IPS-NIHi11 (cell line): ENCODE measurements at regions not wholly inside any gene's neighbourhood (a gene's known extent, or its start where the extent isn't known, plus 50 kb on each side); places are given as distances from the start of the nearest gene placed in this dataset.
A peak's percentile ranks its signal among the peaks of the same experiment; 100 is the strongest.
"Not testable (repeated sequence)": the region's sequence is repeated elsewhere in the genome, so short reads cannot be mapped to it uniquely, and the experiment has no call there.

Source experiments
- DNase-seq: peaks from one replicate; pipeline ENCODE4 v3.0.0; 2012; ENCODE audit warnings: mixed read lengths, low spot score

DNA sequence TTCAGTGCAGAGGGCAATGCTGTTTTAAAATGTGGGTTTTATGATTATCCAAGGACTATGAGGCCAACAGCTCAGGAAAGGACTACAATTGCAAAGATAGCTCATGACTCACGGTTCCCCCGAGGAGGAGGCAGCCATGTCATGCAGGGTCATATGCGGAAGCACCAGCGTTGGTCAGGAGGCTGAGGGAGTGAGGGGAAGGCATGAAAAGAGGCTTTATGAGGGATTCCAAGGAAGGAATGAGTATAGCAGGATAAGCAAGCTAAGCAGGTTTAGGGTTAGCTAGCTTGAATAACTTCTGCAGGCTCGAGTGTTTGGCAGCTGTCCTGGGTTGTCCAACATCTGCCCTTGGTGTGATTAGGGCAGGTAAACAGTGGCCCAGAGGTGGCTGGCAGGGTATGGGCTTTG lies 495.1 kb downstream of the SETD4 start:
- peak; percentile 7 for DNase-seq

- no peak for DNase-seq
Observed at GRCh38 chr21:35563885-35564451, 496.4 kb downstream of the SETD4 start.

DNA sequence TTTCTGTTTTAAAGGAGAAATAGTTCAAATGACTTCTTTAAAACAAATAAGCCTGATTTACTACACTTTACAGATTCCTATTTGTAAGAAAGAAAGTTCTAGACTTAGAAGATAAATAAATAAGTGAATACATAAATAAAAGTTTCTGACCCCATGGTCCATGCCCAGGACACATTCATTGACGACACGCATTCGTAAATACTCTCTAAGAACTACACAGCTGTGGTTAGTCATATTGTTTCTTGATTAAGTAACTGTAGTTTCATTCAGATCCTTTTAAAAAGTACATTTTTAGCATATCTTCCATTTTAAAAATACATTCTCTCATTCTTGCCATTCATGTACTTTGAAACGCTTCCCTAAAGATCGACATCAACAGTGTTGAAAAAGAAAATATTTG lies 497.4 kb downstream of the SETD4 start:
- DNase-seq = no peak

DNA sequence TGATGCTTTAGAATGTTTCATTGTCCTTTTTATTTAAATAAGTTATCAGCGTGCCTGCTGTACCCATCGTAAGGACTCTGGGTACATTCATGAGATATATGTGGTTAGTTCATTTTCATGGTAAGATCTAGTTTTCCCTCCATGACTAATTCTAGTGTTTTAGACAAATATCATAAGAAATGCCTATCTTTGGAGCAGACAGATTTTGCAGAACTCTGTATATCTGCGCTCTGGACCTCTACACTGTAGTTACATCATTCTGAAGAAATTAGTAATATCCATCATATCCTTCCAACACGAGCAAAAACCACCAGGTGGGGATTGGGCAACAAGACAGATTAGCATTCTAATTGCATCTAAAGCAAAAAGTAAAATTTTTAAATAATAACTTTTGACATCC lies 499.2 kb downstream of the SETD4 start:
- no peak for DNase-seq

DNA sequence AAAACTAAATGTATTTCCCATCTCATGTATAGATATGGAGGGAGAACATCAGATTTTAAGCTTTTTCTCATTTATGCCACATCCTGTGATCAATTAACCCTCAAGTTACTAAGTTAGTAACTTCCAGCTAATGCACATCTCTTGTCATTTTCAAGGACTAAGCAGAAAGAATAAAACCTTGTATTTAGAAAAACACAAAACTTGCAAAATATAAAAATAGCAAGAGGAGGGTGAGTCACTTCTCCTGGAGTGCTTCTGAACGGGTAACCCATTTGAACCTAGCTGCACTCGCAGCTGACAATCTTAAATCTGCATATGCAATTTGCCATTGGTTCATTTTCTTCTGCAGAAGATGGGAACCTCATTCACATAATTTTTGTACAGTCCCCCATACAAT lies 500.5 kb downstream of the SETD4 start:
- DNase-seq = no peak

DNA sequence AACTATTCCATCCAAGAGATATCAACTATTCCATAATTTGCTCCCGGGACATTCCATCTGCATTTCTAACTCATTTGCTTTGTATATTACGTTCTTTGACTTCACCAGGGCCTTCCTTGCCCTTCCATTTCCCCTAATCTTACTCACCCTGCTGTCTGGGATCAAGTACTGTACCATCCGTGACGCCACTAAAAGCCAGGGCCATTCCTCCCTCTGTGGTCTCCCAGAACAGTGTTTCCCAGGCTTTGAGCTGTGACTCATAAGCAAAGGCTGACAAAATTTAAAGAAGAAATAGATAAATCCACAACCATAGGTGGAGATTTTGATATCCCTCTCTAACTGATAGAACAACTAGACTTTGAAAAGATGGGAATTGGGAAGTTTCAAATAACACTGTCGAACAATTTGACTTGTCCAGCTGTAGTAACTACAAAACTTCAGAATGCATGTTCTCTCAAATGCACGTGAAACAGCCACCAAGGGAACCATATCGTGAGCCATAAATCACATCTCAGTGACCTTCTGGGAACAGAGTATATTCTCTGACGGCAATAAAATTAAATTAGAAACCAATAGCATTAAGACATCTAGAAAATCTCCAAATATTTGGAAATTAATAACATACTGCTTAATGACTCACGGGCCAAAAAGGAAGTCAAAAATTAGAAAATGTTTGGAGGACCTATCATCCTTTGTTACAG lies 501.0 kb downstream of the SETD4 start:
- DNase-seq = peak; percentile 8

DNA sequence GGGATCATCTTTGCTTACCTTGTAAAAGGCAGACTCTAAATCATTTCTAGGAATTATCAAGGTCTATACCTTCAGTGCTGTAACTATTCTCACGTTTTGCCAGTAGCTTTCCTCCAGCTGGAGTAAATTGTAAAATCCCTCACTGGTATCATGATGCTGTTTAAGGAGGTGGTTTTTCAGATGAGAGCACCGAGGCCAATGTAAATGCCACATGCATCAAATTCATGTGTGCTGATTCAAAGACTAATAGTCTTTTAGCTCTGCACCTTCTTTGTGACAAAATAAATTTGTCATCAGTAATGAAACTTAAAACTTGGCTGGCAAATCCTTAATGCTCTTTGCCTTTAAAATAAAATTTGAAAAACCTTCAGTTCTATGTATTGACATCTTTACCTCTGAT lies 503.8 kb downstream of the SETD4 start:
- DNase-seq = no peak

GRCh38 chr21:35552483-35552882 lies 503.4 kb upstream of the RUNX1 start:
- not testable (repeated sequence) for DNase-seq

GRCh38 chr21:35548904-35549615 lies 500.0 kb upstream of the RUNX1 start:
- no peak for DNase-seq

- no peak for DNase-seq
Observed at GRCh38 chr21:35547946-35548774, 499.1 kb upstream of the RUNX1 start.

- DNase-seq = no peak
Observed at GRCh38 chr21:35543746-35544145, 494.6 kb upstream of the RUNX1 start.

DNA sequence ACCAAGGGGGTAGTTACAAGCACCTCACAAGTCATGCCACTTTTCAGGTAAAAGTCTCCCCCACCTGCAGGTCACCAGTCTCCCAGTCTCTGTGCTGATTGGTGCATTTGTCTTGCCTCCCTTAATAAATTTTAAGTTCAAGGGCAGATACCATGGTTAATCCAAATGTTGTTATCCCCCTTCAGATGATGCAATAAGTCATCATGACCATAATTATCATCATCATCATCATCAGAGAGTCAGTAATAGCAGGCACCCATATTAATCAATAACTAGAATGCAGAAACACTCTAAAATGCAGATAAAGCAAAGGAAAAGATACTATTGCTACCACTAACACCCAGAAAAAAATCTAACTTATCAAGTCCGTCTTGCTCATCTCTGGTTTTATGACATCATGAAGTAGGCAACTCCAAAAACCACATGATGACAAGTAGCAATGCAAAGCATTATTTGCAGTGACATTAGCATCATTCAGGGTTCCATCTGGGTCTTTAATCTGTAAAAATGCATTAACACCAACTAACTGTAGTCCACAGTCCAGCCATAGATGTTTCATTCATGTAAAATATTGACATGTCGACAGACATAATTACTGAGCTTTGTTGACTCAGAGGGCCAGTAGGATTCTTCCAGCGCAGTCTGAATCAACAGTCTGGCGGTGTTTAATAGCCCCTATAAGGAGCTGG lies 492.0 kb upstream of the RUNX1 start:
- DNase-seq = no peak

- DNase-seq = no peak
Observed at GRCh38 chr21:35538386-35538785, 489.3 kb upstream of the RUNX1 start.

DNA sequence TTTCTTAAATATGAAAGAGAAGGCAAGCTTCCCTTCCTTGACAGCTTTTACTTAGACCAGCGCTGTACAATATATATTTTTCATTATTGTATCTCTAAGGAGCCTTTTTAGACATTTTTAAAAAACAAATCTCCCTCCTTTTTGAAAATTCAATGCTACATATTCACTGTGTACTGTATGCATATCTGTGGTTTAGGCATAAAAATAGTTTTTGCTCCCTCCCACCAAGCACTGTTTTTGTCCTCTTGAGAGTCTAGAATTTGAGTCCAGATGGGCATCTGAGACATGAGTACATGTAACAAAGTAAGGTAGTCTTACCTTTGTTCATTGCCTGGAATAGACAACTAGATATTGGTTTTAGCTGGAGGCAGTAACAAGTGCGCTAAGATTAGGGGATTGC lies 488.5 kb upstream of the RUNX1 start:
- DNase-seq = no peak

DNA sequence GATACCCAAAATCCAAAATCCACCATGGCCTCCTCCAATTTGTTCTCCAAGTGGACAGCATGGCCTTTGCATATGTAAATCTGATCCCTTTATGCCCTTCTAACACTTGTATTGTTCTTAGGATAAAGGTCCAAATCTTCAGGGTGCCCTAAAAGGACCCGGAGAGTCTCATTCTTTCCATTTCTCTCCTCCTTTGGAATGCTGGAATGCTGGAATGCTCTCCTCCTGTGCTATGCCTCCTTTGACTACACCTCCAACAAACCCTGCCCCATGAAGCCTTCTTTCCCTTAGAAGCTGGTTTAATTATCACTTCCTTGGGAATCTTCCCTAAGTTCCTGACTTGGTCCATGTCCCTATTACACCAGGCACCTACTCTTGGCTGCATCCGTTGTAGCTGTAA lies 484.8 kb upstream of the RUNX1 start:
- no peak for DNase-seq

GRCh38 chr21:35530766-35531165 lies 481.7 kb upstream of the RUNX1 start:
- no peak for DNase-seq

- no peak for DNase-seq
Observed at GRCh38 chr21:35529171-35529863, 480.2 kb upstream of the RUNX1 start.

GRCh38 chr21:35528116-35529042 lies 479.3 kb upstream of the RUNX1 start:
- no peak for DNase-seq

DNA sequence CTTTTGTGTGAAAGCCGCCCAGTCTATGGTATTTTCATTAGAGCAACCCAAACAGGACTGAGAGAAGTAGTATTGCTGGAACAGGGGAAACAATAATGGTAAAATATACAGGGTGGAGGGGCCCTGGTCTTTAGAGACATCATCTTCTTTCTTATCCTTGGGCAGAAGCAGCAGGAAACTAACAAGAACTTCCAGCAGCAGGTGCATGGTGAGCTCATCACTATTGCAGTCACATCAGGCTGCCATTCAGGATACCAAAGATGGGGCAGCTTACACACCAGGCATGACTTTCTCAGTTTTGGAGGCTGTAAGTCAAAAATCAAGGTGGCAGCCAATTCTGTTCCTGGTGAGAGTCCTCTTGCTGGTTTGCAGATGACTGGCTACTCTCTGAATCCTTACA lies 478.3 kb upstream of the RUNX1 start:
- DNase-seq = no peak

DNA sequence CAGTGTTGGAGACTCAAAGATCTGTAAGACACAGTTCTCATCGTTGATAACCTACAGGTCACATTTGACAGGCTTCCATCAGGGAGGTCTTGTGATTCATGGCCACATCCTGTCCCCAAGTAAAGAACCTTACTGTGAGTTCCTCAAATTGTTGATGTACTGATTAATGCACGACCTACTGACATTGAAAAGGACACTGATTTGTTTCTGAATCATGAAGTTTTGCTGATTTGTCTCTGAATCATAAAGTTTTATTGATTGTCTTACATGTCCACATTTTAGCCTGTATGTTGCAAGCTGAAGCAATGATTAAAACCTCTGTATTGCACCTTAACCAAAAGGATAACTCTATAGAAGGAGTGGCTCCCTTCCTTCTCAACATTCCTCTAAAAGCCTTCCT lies 476.3 kb upstream of the RUNX1 start:
- no peak for DNase-seq
